ENCODE measurements at regions not wholly inside any gene's neighbourhood (a gene's known extent, or its start where the extent isn't known, plus 50 kb on each side); places are given as distances from the start of the nearest gene placed in this dataset.
"Not testable (repeated sequence)": the region's sequence is repeated elsewhere in the genome, so short reads cannot be mapped to it uniquely, and the experiment has no call there.

DNA sequence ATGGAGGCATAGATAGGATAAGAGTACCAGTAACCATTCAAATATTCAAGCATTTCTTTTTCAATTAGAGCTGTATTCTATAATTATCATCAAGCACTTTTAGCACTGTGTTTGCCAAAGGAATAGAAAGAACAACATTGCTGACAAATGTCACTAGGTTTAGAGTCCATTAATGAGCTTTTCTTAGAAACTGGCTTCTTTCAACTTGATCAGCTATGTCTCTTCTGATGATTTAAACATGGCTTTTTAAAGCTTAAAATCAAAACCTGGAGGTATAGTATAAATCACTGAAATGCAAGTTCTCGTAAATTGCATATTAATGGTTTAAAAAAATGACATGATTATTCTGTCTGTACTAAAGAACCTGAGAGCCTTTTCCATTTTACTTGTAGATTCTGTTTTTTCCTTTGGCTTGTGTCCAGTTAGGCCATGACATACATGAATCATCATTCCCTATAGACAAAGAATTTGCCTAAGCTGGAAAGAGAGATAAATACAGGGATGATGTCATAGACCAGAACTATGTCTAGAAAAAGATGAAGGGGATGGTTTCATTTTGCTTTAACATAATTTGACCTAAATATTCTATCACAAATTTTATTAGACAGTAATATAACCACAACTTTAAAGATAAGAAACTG, 340.1 kb upstream of the CTSO start:
- no peak for TF ChIP-seq EZH2 (IDR thresholded peaks at IDR 0.05; ENCODE audit: borderline replicate concordance, low read depth, low read length, severe bottlenecking)
- TF ChIP-seq, protein P1, sequence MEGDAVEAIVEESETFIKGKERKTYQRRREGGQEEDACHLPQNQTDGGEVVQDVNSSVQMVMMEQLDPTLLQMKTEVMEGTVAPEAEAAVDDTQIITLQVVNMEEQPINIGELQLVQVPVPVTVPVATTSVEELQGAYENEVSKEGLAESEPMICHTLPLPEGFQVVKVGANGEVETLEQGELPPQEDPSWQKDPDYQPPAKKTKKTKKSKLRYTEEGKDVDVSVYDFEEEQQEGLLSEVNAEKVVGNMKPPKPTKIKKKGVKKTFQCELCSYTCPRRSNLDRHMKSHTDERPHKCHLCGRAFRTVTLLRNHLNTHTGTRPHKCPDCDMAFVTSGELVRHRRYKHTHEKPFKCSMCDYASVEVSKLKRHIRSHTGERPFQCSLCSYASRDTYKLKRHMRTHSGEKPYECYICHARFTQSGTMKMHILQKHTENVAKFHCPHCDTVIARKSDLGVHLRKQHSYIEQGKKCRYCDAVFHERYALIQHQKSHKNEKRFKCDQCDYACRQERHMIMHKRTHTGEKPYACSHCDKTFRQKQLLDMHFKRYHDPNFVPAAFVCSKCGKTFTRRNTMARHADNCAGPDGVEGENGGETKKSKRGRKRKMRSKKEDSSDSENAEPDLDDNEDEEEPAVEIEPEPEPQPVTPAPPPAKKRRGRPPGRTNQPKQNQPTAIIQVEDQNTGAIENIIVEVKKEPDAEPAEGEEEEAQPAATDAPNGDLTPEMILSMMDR (IDR thresholded peaks at IDR 0.05; ENCODE audit: borderline replicate concordance, extremely low read depth, low read length, poor library complexity, severe bottlenecking) = no peak
- no peaks in the 10 kb centered on the region for H4K20me1 ChIP-seq (ENCODE audit: insufficient read depth, low read length)
- H3K4me3 ChIP-seq (ENCODE audit: low read depth in 1 of 2, low read length in 2 of 2) = no peak overlapping the region
- no peak overlapping the region for H3K4me2 ChIP-seq (ENCODE audit: insufficient read depth, low read length)
- no peak overlapping the region for H3K9ac ChIP-seq (ENCODE audit: low read depth, low read length)
- no peaks in the 10 kb centered on the region for H3K79me2 ChIP-seq (ENCODE audit: insufficient read depth, low read length)
- no peak overlapping the region for H3K27ac ChIP-seq (ENCODE audit: low read length)
- no peaks in the 10 kb centered on the region for H3K9me3 ChIP-seq (ENCODE audit: insufficient read depth, low read length, severe bottlenecking)
- no peaks in the 10 kb centered on the region for H3K36me3 ChIP-seq (ENCODE audit: insufficient read depth, low read length)
- DNase-seq = no peak
- no peak overlapping the region for H2AFZ ChIP-seq (ENCODE audit: low read depth, low read length)
- no peak for ATAC-seq (ENCODE audit: insufficient read depth, low read depth)
- no peaks in the 10 kb centered on the region for H3K4me1 ChIP-seq (ENCODE audit: insufficient read depth, low read length)
- no peaks in the 10 kb centered on the region for H3K27me3 ChIP-seq (ENCODE audit: insufficient read depth, low read length, poor library complexity)

DNA sequence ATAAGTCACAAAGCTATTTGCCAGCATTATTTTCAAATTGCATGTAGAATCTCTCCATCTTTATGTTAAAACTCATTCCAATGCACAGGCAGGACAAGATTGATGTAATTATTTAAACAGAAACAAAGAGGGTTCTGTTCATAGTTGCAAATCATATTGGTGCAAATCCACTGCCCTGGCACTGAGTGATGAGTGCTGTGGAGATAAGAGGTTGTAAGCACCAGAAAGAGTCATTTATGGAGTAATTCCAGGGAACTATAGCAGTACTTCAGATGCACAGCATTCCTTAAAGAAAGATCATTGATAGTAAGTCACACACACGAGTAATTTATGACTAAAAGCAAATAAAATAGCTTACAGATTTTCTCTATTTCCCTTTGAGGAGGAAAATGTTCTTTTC, 337.7 kb upstream of the CTSO start:
- DNase-seq (no peak), ATAC-seq (ENCODE audit: insufficient read depth, low read depth) (no peak)
- Histone ChIP-seq H3K4me2 (ENCODE audit: insufficient read depth, low read length) (no peak overlapping the region), H3K9me3 (ENCODE audit: insufficient read depth, low read length, severe bottlenecking) (no peaks in the 10 kb centered on the region), H3K9ac (ENCODE audit: low read depth, low read length) (no peak overlapping the region), H3K4me3 (ENCODE audit: low read depth in 1 of 2, low read length in 2 of 2) (no peak overlapping the region), H3K36me3 (ENCODE audit: insufficient read depth, low read length) (no peaks in the 10 kb centered on the region), H4K20me1 (ENCODE audit: insufficient read depth, low read length) (no peaks in the 10 kb centered on the region), H3K27me3 (ENCODE audit: insufficient read depth, low read length, poor library complexity) (no peaks in the 10 kb centered on the region), H3K27ac (ENCODE audit: low read length) (no peak overlapping the region), H2AFZ (ENCODE audit: low read depth, low read length) (no peak overlapping the region), H3K4me1 (ENCODE audit: insufficient read depth, low read length) (no peaks in the 10 kb centered on the region), H3K79me2 (ENCODE audit: insufficient read depth, low read length) (no peaks in the 10 kb centered on the region)
- no peak for TF ChIP-seq EZH2 (IDR thresholded peaks at IDR 0.05; ENCODE audit: borderline replicate concordance, low read depth, low read length, severe bottlenecking)
- TF ChIP-seq, protein P1 (IDR thresholded peaks at IDR 0.05; ENCODE audit: borderline replicate concordance, extremely low read depth, low read length, poor library complexity, severe bottlenecking) = no peak

DNA sequence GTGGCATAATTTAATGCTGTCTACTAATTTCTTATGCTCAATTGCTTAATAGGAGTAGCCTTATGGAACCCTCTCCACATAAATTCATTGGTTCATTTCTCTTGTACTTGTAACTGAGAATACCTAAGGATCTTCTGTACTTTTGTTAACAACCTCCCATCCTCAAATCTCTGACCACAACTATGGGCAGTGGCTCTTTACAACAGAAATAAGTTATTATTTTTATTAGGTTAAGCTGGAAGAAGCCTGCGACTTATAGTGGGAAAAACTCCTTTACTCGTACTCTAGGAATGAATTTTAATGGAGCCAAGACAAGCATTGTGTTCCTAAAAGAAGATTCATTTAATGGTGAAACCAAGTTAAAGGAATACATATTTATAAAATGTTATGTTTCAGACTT, 337.1 kb upstream of the CTSO start:
- no peak for DNase-seq
- no peaks in the 10 kb centered on the region for H3K27me3 ChIP-seq (ENCODE audit: insufficient read depth, low read length, poor library complexity)
- H3K36me3 ChIP-seq (ENCODE audit: insufficient read depth, low read length) = no peaks in the 10 kb centered on the region
- no peaks in the 10 kb centered on the region for H3K79me2 ChIP-seq (ENCODE audit: insufficient read depth, low read length)
- H2AFZ ChIP-seq (ENCODE audit: low read depth, low read length) = no peak overlapping the region
- H4K20me1 ChIP-seq (ENCODE audit: insufficient read depth, low read length) = no peaks in the 10 kb centered on the region
- no peaks in the 10 kb centered on the region for H3K4me1 ChIP-seq (ENCODE audit: insufficient read depth, low read length)
- H3K4me3 ChIP-seq (ENCODE audit: low read depth in 1 of 2, low read length in 2 of 2) = no peak overlapping the region
- H3K9me3 ChIP-seq (ENCODE audit: insufficient read depth, low read length, severe bottlenecking) = no peaks in the 10 kb centered on the region
- no peak overlapping the region for H3K4me2 ChIP-seq (ENCODE audit: insufficient read depth, low read length)
- H3K27ac ChIP-seq (ENCODE audit: low read length) = no peak overlapping the region
- no peak for ATAC-seq (ENCODE audit: insufficient read depth, low read depth)
- no peak overlapping the region for H3K9ac ChIP-seq (ENCODE audit: low read depth, low read length)
- TF ChIP-seq, protein P1 (IDR thresholded peaks at IDR 0.05; ENCODE audit: borderline replicate concordance, extremely low read depth, low read length, poor library complexity, severe bottlenecking) = no peak
- TF ChIP-seq EZH2 (IDR thresholded peaks at IDR 0.05; ENCODE audit: borderline replicate concordance, low read depth, low read length, severe bottlenecking) = no peak

DNA sequence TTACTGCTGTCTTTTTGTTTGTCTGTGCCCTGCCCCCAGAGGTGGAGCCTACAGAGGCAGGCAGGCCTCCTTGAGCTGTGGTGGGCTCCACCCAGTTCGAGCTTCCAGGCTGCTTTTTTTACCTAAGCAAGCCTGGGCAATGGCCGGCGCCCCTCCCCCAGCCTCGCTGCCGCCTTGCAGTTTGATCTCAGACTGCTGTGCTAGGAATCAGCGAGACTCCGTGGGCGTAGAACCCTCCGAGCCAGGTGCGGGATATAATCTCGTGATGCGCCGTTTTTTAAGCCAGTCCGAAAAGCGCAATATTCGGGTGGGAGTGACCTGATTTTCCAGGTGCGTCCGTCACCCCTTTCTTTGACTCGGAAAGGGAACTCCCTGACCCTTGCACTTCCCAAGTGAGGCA, 336.4 kb upstream of the CTSO start:
- H3K9me3 ChIP-seq (ENCODE audit: insufficient read depth, low read length, severe bottlenecking); H3K4me1 ChIP-seq (ENCODE audit: insufficient read depth, low read length); ATAC-seq (ENCODE audit: insufficient read depth, low read depth); H3K4me3 ChIP-seq (ENCODE audit: low read depth in 1 of 2, low read length in 2 of 2); H4K20me1 ChIP-seq (ENCODE audit: insufficient read depth, low read length); H3K27ac ChIP-seq (ENCODE audit: low read length); H3K79me2 ChIP-seq (ENCODE audit: insufficient read depth, low read length); H3K27me3 ChIP-seq (ENCODE audit: insufficient read depth, low read length, poor library complexity); H3K9ac ChIP-seq (ENCODE audit: low read depth, low read length); DNase-seq; H2AFZ ChIP-seq (ENCODE audit: low read depth, low read length); H3K36me3 ChIP-seq (ENCODE audit: insufficient read depth, low read length); H3K4me2 ChIP-seq (ENCODE audit: insufficient read depth, low read length): not testable (repeated sequence)
